Central memory CD8-positive, alpha-beta T cell (primary cell): ENCODE measurements at regions not wholly inside any gene's neighbourhood (a gene's known extent, or its start where the extent isn't known, plus 50 kb on each side); places are given as distances from the start of the nearest gene placed in this dataset.

Source experiments
- ATAC-seq: fragments of 150-1000 bp; cut with Tn5 transposase; replicated peaks from 2 replicates; pipeline ENCODE4 v1.10.0; 2022; ENCODE audit warnings: mild to moderate bottlenecking, moderate FRiP score, moderate number of reproducible peaks; ENCODE audit not compliant: poor library complexity, severe bottlenecking; ENCODE audit errors: extremely low read depth
- DNase-seq, 2 donors: peaks; one replicate each; pipeline ENCODE4 v3.0.0; 2021; ENCODE audit warnings: low spot score in 2 of 2
- H3K27ac Mint-ChIP-seq: one replicate; pipeline ENCODE4 v1.8.0; 2022; ENCODE audit warnings: low read depth, mild to moderate bottlenecking, moderate library complexity, mixed read lengths
- H3K27me3 Mint-ChIP-seq: one replicate; pipeline ENCODE4 v1.8.0; 2022; ENCODE audit warnings: mixed read lengths
- H3K36me3 Mint-ChIP-seq: one replicate; pipeline ENCODE4 v1.8.0; 2022; ENCODE audit warnings: mild to moderate bottlenecking, moderate library complexity, mixed read lengths; ENCODE audit not compliant: insufficient read depth
- H3K4me1 Mint-ChIP-seq: one replicate; pipeline ENCODE4 v1.8.0; 2022; ENCODE audit warnings: mixed read lengths
- H3K4me3 Mint-ChIP-seq: one replicate; pipeline ENCODE4 v1.8.0; 2022; ENCODE audit warnings: mild to moderate bottlenecking, moderate library complexity, mixed read lengths
- H3K9me3 Mint-ChIP-seq: one replicate; pipeline ENCODE4 v1.8.0; 2022; ENCODE audit warnings: mixed read lengths

DNA sequence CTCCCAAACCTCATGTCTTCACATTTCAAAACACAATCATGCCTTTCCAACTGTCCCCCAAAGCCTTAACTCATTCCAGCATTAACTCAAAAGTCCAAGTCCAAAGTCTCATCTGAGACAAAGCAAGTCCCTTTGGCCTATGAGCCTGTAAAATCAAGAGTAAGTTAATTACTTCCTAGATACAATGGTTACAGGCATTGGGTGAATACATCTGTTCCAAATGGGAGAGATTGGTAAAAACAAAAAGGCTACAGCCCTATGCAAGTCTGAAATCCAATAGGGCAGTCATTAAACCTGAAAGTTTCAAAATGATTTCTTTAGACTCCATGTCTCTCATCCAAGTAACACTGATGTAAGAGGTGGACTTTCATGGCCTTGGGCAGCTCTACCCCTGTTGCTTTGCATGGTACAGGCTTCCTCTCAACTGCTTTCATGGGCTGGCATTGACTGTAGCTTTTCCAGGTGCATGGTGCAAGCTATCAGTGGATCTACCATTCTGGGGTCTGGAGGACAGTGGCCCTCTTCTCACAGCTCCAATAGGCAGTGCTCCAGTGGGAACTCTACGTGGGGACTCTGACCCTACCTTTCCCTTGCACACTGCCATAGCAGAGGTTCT lies 55.0 kb upstream of the PLSCR4 start:
- Mint-ChIP-seq H3K36me3 (no peaks in the 10 kb centered on the region), H3K4me1 (no peaks in the 10 kb centered on the region), H3K4me3 (no peak overlapping the region), H3K9me3 (peaks cover 4% of the 10 kb centered on the region), H3K27me3 (no peaks in the 10 kb centered on the region), H3K27ac (no peak overlapping the region)
- DNase-seq: no peak
- ATAC-seq: no peak

DNA sequence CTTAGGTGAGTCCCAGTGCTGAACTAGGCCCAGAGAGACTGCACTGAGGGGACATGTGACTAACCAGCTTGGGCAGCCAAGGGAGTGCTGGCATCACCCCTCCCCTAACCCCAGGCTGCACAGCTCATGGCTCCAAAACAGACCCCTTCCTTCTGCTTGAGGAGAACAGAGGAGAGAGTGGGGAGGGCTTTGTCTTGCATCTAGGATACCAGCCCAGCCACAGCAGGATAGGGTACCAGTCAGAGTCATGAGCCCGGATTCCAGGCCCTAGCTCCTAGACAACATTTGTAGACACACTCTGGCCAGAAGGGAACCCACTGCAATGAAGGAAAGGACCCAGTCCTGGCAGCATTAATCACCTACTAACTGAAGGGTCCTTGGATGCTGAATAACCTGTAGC lies 49.9 kb upstream of the PLSCR4 start:
- H3K9me3 Mint-ChIP-seq: peaks cover 4% of the 10 kb centered on the region
- H3K36me3 Mint-ChIP-seq: no peaks in the 10 kb centered on the region
- H3K27me3 Mint-ChIP-seq: peaks cover 16% of the 10 kb centered on the region
- H3K4me1 Mint-ChIP-seq: no peaks in the 10 kb centered on the region
- H3K4me3 Mint-ChIP-seq: no peak overlapping the region
- H3K27ac Mint-ChIP-seq: no peak overlapping the region
- DNase-seq (no peak), ATAC-seq (no peak)
